GM12874 (cell line): ENCODE measurements at regions not wholly inside any gene's neighbourhood (a gene's known extent, or its start where the extent isn't known, plus 50 kb on each side); places are given as distances from the start of the nearest gene placed in this dataset.

Experiments used
- CTCF ChIP-seq: IDR thresholded peaks from 2 replicates; pipeline ENCODE4 v1.5.1; 2011; ENCODE audit warnings: low read depth, mild to moderate bottlenecking, control low read depth, low read length, moderate library complexity; ENCODE audit not compliant: insufficient read depth

GRCh38 chr9:96183751-96184150, 118.2 kb downstream of the HSD17B3 start:
- no peak for TF ChIP-seq CTCF

- TF ChIP-seq CTCF = no peak
Measured at GRCh38 chr9:96178153-96178552, 123.8 kb downstream of the HSD17B3 start.

- no peak for TF ChIP-seq CTCF
Measured at GRCh38 chr9:96177719-96178028, 124.3 kb downstream of the HSD17B3 start.

GRCh38 chr9:96177005-96177718, 124.8 kb downstream of the HSD17B3 start:
- TF ChIP-seq CTCF = no peak

GRCh38 chr9:96175796-96176195, 126.2 kb downstream of the HSD17B3 start:
- TF ChIP-seq CTCF = no peak

- TF ChIP-seq CTCF = no peak
Measured at GRCh38 chr9:96175001-96175400, 127.0 kb downstream of the HSD17B3 start.

- no peak for TF ChIP-seq CTCF
Measured at GRCh38 chr9:96174371-96174770, 127.6 kb downstream of the HSD17B3 start.

GRCh38 chr9:96173640-96174039, 128.3 kb downstream of the HSD17B3 start:
- TF ChIP-seq CTCF = no peak
